ENCODE measurements at regions not wholly inside any gene's neighbourhood (a gene's known extent, or its start where the extent isn't known, plus 50 kb on each side); places are given as distances from the start of the nearest gene placed in this dataset.

DNA sequence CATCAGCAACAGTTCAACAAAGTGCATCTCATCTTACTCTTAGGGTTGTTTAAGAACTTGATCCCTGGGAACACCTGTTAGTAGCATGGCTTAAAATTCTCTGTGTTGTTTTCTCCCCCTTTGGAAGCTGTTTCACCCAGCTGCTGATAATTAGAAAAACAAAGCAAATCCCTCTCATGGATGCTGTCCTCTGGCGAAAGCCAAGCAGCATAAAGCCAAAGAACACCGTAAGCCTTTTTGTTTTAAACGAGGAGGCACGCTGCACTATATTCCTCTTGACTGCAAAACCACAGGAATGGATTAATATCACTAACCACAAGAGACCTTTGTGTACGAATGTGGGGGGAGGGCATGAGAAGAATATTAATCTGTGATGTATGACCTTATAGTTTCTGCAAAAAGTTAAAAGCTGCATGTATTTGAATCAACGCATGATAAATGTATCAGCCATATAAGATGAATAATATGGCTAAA, 923.2 kb downstream of the LTN1 start:
- ChIA-PET POLR2A (no interaction called here), CTCF (interaction anchor here (1.0 to 1.6 kb wide), 4 partner anchors 124 to 1219 kb away, joined by 3 to 5 read pairs (median 4); no protein-coding TSS in a partner anchor)
- DNase-seq (ENCODE audit: low spot score) (no peak), ATAC-seq (peak; percentile 76)
- Mint-ChIP-seq H3K4me1 (peaks cover 17% of the 10 kb centered on the region), H3K4me3 (0 out of 2 replicates have a peak overlapping the region, but pooled peaks have one; percentile 29), H3K36me3 (peaks cover 17% of the 10 kb centered on the region), H3K27ac (peak overlapping the region; percentile 94), H3K9me3 (peaks cover 18% of the 10 kb centered on the region), H3K27me3 (ENCODE audit: low read depth) (no peaks in the 10 kb centered on the region)
- TF ChIP-seq TCF7 (CRISPR knock-in tag; IDR thresholded peaks at IDR 0.05; ENCODE audit: low read depth) = no peak
- TF ChIP-seq FOXP4 (CRISPR knock-in tag; IDR thresholded peaks at IDR 0.05) = peak; percentile 32; the same call in 1 of the 2 replicates
- TF ChIP-seq, protein P1, sequence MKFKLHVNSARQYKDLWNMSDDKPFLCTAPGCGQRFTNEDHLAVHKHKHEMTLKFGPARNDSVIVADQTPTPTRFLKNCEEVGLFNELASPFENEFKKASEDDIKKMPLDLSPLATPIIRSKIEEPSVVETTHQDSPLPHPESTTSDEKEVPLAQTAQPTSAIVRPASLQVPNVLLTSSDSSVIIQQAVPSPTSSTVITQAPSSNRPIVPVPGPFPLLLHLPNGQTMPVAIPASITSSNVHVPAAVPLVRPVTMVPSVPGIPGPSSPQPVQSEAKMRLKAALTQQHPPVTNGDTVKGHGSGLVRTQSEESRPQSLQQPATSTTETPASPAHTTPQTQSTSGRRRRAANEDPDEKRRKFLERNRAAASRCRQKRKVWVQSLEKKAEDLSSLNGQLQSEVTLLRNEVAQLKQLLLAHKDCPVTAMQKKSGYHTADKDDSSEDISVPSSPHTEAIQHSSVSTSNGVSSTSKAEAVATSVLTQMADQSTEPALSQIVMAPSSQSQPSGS (CRISPR knock-in tag; IDR thresholded peaks at IDR 0.05; ENCODE audit: borderline replicate concordance, low read depth) = no peak
- TF ChIP-seq, protein P2, sequence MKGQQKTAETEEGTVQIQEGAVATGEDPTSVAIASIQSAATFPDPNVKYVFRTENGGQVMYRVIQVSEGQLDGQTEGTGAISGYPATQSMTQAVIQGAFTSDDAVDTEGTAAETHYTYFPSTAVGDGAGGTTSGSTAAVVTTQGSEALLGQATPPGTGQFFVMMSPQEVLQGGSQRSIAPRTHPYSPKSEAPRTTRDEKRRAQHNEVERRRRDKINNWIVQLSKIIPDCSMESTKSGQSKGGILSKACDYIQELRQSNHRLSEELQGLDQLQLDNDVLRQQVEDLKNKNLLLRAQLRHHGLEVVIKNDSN (CRISPR knock-in tag; IDR thresholded peaks at IDR 0.05) = no peak

DNA sequence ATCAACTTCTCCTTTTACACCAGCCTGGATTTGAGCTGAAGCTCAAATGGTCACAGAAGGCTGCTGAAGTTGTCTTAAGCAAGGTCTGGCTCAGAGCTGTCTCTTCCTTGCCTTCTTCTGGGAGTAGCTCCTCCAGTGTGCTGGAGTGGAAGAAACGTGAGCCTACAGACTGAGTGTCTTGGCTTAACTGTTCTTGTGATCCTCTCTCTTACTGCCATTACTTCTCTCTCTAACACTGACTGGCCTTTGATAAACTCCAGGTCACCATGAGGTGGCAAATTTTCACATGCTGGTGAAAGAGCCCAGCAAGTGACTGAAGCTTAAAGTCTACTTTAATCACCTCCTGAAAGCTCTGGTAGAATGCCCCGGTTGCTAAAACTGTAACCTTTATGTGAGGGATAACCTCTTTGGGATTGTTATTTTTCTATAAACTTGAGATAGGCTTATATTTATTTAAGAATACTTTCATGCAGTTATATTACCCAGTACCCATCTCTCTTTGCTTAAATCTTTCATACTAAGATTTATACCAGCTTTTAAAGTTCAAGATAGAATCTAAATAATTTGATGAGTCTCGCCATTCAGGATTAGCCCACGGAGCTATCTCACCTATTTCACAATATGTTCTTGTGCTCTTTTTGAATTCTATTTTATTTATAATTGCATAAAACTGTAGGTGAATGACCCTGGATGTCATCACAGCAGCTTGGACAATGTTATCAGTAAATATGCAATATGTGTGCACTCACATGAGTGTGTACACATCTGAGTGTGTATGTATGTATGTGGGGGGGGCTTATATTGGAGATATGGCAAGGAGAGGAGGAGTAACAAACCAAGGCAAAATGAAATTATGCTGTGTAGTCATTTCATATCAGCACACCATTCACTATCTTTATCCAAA, 924.0 kb downstream of the LTN1 start:
- ATAC-seq (peak; percentile 63), DNase-seq (ENCODE audit: low spot score) (no peak)
- no peak for TF ChIP-seq NFYB (CRISPR knock-in tag; conservative IDR thresholded peaks at IDR 0.05; ENCODE audit: low read depth)
- Mint-ChIP-seq H3K9me3 (peaks cover 18% of the 10 kb centered on the region), H3K4me1 (peaks cover 20% of the 10 kb centered on the region), H3K4me3 (no peak overlapping the region), H3K27me3 (ENCODE audit: low read depth) (no peaks in the 10 kb centered on the region), H3K27ac (peak overlapping the region; percentile 94; the same call in 1 of the 2 replicates), H3K36me3 (peaks cover 17% of the 10 kb centered on the region)
- CTCF ChIA-PET = interaction anchor here (0.9 to 1.6 kb wide), 6 partner anchors 125 to 1218 kb away, joined by 3 to 8 read pairs (median 4); no protein-coding TSS in a partner anchor
- POLR2A ChIA-PET = no interaction called here

- peaks cover 2% of the 10 kb centered on the region for H3K36me3 Mint-ChIP-seq
- ATAC-seq = no peak
- no peak for DNase-seq (ENCODE audit: low spot score)
- no peaks in the 10 kb centered on the region for H3K27me3 Mint-ChIP-seq (ENCODE audit: low read depth)
- no peak overlapping the region for H3K4me3 Mint-ChIP-seq
- ChIA-PET CTCF (no interaction called here), POLR2A (no interaction called here)
- peaks cover 26% of the 10 kb centered on the region for H3K4me1 Mint-ChIP-seq
- peaks cover 2% of the 10 kb centered on the region for H3K9me3 Mint-ChIP-seq
- no peak overlapping the region for H3K27ac Mint-ChIP-seq
- no peak for TF ChIP-seq ETV6 (CRISPR knock-in tag; IDR thresholded peaks at IDR 0.05)
- TF ChIP-seq, protein P3, sequence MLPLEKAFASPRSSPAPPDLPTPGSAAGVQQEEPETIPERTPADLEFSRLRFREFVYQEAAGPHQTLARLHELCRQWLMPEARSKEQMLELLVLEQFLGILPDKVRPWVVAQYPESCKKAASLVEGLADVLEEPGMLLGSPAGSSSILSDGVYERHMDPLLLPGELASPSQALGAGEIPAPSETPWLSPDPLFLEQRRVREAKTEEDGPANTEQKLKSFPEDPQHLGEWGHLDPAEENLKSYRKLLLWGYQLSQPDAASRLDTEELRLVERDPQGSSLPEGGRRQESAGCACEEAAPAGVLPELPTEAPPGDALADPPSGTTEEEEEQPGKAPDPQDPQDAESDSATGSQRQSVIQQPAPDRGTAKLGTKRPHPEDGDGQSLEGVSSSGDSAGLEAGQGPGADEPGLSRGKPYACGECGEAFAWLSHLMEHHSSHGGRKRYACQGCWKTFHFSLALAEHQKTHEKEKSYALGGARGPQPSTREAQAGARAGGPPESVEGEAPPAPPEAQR (CRISPR knock-in tag; IDR thresholded peaks at IDR 0.05) = no peak
- TF ChIP-seq OVOL2 (CRISPR knock-in tag; IDR thresholded peaks at IDR 0.05; ENCODE audit: borderline replicate concordance) = no peak
- no peak for TF ChIP-seq HMGA2 (CRISPR knock-in tag; IDR thresholded peaks at IDR 0.05)
- no peak for TF ChIP-seq PRDM15 (CRISPR knock-in tag; IDR thresholded peaks at IDR 0.05)
- no peak for TF ChIP-seq ZNF416 (CRISPR knock-in tag; IDR thresholded peaks at IDR 0.05)
- TF ChIP-seq JUN (CRISPR knock-in tag; IDR thresholded peaks at IDR 0.05) = no peak
- TF ChIP-seq MAX (CRISPR knock-in tag; IDR thresholded peaks at IDR 0.05) = no peak
- no peak for TF ChIP-seq RORB (CRISPR knock-in tag; IDR thresholded peaks at IDR 0.05)
- TF ChIP-seq ZNF423 (CRISPR knock-in tag; IDR thresholded peaks at IDR 0.05) = no peak
Measured at GRCh38 chr21:28066596-28067387, 925.9 kb downstream of the LTN1 start.
